Erythroblast (primary cell): ENCODE measurements at regions not wholly inside any gene's neighbourhood (a gene's known extent, or its start where the extent isn't known, plus 50 kb on each side); places are given as distances from the start of the nearest gene placed in this dataset.

ENCODE experiments used
- GATA1 ChIP-seq: IDR thresholded peaks from 2 replicates; pipeline ENCODE4 v1.6.1; 2011; ENCODE audit warnings: low read depth, mild to moderate bottlenecking, control low read depth, low read length, moderate library complexity
- POLR2A ChIP-seq: IDR thresholded peaks from 2 replicates; pipeline ENCODE4 v1.6.1; 2011; ENCODE audit warnings: mild to moderate bottlenecking, low read length

DNA sequence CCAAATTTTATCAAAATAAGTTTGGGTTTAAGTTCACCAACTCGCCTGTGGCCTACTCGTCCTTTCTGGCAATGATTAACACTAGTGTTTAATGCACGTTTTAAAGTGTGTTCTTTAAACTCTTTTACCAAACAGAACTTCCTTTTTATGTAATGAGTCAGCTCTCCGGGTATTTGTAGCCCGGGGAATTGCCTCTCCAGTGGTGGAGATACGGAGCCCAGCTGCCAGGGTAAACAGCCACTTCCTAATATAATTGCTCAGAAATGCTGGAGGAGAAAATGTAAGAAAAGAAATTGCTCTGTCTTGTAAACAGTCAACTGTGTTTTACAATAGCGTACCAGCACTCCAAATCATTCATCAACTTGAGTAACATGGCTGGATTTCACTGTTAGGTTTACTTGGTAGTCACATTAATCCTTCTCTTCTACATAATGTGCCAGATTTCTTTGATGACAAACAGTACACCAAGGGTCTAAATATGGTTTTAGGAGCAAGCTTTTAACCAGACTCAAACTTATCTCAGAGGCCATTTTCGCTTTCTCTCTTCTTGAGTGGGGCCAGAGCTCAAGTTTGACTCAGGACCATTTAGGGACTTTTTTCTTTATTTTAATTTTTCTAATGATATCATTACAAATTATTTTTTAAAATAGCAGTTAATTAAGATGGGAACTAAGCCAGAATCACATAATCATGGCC, 101.2 kb upstream of the SLC38A2 start:
- no peak for TF ChIP-seq POLR2A
- TF ChIP-seq GATA1: no peak
